ENCODE measurements at regions not wholly inside any gene's neighbourhood (a gene's known extent, or its start where the extent isn't known, plus 50 kb on each side); places are given as distances from the start of the nearest gene placed in this dataset.

DNA sequence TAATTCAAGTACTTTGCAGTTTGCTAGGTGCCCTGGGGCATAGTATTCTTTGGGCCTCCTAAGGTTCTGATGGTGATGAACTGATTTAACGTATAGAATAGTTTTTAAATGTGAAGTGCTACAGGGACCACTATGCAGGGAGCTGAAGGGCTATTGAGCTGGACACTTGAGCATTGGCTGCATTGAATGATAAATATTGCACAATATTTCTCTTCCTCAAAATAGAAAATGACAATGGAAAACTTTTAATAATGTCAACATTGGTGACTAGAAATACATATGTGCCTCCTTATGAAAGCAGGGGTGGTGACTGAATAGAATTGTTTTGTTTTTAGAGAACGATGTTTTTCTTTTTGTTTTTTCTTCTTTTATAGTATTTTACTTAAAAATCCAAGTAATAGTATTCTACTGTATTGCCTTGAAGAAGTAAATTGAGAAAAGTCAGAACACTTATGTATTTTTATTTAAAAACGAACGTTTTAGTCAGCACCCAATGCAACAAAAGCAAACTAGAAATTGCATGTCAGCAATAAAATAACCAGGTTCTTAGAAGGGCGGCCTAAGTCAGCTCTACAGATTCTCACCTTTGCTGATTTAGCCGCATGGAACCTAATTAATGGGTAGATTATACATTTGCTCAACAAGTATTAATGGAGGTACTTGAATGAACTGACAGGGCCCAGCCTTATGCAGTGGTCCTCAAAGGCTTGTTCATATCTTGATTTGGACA, 244.0 kb upstream of the KLF6 start:
- DNase-seq = no peak

DNA sequence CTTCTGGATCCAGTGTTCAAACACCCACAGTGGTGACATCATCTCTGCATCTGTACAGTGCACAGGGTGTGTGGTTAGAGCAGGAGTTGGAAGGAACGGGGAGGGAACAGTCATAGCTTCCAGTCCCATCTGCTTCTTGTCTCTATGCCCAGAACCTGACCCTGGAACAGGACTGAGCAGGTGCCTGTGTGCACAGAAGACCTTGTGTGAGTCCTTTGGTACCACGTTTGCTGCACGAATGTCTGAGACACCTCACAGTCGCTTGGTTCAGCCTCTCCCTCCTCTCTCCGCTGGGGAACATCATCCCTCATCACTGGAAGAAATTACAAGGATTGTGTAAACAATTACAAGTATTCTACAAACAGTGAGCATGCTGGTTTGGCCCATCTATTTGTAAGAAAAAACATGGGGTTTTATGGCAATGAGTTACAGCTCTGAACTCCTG, 243.0 kb upstream of the KLF6 start:
- DNase-seq = no peak

DNA sequence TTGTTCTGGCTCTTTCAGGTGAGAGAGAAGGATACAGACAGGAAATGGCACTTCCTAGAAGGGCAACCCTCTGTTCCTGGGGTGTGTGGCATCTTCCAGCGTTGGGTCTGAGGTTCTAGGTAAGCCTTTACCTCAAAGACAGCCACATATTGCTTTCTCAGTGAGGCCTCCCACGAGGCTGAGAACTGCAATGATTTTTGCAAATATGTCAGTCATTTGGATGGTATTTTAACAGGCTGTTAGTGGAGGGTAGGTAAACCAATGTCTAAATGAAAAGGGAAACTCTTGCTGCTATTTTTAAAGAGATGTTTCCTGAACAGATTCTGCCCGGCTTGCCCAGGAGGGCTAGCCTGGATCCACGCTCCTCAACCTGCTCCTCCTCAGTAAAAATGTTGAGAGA, 240.3 kb upstream of the KLF6 start:
- DNase-seq = no peak

DNA sequence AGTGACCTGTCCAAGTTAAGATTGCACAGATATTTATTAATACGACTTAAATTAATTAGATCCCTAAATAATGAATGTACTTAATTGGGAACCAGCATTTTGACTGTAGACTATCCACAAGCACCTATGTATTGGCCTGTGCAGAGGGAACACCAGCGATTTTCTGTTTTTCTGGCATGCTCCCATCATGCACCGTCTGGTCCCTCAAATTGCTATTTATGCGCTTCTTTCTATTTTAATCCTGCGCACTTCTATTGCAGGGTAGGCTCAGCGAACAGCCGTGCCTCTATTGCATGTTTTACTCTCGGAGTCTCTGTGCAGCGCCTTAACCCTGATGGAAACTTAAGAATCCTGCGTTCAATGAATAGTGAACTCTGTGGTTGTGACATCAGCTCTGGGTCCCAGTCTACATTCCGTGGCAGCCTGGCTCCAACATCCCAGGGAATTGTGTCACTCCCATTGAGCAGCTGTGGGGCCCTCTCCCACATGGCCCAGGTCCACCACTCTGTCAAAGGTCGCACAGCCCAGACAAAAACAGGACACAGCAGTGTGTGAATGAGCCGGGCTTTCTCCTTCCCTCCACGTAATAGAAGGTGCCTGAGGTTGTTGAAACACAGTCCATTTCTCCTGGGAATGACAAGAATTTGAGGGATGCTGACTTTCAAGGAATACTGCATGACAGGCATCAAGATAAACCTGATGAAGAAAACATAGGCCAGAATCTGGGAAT, 239.7 kb upstream of the KLF6 start:
- DNase-seq = no peak

DNA sequence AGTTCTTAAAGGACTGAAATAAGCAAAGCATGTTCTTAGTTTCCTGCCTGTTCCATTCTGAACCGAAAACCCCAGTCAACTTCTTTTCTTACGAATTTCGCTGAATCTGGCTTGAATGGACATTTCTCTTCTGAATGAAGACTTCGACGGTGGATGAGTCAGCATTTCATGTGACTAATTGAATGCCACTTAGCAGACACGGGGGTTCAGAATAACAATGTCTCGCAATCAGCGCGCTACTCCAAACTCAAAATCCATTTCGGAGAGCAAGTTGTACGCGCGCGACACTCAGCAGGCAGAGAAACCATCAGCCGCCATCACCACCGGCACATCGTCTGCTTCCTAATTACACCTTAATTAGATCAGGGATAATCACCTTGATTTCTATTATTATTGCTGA, 239.0 kb upstream of the KLF6 start:
- no peak for DNase-seq

DNA sequence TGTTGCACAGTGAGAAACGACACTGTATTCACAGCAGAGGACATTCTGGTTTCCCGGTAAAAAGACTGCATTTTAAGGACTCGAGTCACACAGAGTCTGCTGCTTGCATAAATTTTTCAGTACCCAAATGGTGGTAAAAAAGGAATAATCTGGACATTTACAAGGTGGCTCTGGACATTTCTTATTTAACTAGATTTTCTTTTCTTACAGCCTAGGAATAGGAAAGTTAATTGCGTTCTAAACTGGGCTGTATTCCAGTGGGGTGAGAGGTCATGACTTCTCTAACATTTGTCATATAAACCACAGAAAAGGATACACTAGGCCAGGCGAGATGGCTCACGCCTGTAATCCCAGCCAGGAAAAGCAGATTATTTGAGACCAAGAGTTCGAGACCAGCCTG, 237.5 kb upstream of the KLF6 start:
- DNase-seq = no peak

DNA sequence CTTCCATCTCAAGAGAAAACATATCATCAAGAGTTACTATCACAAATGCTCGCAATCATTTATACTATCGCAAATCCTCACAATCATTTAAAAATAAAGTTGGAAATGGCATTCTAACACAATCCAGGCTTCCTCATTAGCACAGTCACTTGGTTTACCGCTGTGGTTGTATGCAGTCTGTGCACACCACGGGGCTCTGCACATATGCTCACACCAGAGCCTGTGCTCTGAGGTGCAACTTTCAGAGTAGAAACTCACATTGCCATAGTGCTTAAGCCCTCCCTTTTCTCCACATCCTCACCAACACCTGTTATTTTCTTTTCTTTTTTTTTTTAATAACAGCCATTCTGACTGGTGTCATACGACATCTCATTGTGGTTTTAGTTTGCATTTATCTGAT, 235.6 kb upstream of the KLF6 start:
- no peak for DNase-seq

DNA sequence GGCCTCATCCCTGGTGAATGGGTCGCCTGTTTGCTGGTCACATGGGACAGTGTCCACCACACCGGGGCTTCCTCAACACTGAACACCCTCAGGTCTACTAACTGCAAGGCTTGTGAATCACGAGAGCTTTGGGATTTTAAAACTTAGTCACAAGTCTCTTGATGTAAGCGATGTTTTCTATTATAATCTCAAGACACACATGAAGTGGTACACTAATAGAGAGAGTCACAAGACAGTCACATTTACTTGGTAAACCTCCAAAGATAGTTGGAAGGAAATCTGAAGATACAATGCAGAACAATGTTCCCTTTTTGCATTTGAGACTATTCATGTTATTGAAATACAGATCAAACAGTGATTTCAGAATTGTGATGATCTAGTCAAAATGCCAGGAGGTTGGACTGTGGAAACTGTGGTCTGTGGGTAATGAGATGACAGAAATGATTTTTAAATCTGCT, 233.1 kb upstream of the KLF6 start:
- DNase-seq = no peak

DNA sequence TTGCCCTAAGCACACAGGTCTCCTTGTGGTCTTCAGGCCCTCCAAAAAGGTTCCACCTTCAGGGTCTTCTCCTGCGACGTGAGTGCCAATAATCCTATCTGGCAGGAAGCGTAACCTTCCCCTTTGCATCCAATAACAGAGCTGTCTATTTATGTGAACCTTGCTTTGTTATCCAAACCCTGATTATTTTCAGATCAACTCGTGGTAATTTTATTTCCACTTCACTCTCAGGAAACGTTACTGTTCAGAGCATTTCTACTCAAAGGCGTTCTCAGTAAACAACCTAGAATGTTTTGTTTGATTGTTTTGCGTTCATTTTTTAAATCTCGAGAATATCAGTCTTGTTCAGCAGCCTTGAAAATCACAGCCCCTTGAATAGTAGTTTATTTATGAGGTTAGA, 232.3 kb upstream of the KLF6 start:
- DNase-seq = no peak

DNA sequence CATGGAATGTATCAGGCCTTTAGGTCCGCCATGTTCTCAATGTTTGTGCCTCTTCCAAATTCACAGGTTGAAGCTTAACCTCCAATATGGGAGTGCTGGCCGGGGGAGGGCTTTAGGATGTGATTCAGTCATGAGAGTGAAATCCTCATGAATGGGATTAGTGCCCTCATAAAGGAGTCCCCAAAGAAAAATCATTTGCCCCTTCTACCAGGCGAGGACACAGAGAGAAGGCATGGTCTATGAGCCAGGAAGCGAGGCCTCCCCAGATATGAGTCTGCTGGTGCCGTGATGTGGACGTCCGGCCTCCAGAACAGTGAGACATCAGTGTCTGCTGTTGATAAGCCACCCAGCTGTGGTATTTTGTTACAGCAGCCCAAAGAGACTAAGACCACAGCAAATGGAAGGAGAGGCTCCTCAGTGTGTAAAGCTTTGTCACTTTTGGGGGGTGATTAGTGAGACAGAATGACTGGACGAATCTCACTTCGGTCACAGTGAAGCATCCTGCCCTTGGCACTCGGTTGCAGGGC, 231.3 kb upstream of the KLF6 start:
- DNase-seq = no peak

DNA sequence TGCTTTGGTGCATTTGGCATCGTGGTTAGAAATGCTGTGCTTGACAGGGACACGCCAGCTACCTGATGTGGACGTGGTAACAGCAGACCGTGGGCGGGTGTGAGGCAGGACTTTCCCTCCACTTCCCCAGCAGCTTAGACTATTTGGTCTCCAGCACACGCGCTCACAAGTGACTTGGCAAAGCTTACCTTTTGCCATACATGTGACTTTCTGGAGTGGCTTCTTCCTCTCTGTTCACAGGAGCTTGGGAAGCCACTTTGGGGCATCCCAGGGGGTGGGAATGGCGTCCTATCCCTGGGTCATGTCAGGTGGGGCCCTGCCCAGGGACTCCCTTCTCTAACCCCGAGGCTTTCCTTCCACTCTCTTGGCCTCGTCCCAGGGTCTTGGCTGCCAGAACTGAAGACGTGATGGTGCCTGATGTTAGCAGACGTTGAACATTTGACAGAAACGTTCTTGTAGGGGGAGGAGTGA, 228.7 kb upstream of the KLF6 start:
- DNase-seq = no peak

DNA sequence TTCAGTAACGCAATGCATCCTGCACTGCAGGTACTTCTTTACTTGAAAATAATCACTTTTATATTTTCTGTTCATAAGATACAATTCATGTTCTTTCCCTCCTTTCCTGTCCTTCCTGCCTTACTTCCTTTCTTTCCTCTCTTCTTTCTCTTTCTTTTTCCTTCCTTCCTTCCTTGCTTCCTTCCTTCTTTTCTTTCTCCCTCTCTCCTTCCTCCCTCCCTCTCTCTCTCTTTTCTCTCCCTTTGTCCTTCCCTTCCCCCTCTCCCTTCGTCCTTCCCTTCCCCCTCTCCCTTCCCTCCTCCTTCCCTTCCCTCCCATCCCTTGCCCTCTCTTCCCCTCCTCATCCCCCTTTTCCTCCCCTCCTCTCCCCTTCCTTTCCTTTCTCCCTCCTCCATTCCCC, 227.8 kb upstream of the KLF6 start:
- no peak for DNase-seq

DNA sequence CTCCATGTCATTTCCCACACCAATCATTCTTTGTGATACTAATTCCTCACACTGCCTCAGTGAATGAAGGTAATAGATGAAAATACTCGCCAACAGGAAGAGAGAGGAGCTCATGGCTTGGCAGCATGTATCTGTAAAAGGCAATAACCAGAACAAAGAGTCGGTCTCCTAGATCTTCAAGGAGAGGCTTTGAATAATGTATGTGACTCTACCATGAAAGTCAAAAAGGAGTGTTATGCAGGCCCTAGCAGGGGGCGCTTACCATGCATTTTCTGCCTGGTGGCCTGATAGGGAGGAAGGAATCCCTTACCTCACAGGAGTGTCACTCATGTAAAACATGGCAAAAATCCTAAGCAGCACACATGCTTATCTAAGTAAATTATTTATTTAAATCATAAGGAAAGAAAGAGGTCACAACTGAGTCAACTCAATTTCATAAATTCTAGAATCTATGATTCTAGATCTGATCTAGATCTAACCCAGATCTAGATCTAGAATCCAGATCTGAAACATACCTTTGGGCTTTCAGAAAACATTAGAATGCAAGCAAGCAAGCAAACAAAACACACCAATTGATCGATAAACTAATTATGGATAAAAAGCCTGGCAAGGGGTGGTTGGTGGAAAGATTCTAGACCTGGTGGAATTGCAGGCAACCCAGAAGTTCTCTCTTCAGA, 226.3 kb upstream of the KLF6 start:
- DNase-seq = no peak

DNA sequence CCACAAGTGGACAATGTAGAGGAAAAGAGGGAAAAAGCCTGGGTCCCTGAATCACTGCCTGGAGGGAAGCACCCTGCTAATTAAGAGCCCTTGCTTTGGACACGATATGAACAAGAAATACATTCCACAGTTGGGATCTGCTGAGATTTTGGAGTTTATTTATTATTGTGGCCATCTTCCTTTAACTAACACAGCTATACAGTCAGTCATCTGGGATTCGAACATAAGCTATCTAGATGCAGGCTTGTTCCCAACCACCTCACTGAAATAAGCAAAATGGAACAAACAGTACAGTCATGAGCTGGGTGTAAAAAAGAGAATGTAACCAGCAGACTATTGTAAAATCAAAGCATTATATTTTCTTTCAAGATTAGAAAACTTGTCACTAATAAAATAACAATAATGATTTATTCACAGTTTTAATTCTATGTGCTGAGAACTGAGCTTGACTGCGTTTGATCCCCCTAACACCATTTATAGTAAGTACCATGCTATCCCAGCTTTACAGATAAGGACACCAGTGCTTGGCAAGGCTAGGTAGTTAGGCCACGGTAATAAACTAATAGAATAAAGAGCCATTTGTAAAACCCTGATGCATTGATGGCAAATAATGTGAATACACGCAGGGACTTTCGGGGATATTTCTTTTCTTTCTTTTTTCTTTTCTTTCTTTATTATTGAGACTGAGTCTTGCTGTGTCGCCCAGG, 223.8 kb upstream of the KLF6 start:
- DNase-seq = no peak

DNA sequence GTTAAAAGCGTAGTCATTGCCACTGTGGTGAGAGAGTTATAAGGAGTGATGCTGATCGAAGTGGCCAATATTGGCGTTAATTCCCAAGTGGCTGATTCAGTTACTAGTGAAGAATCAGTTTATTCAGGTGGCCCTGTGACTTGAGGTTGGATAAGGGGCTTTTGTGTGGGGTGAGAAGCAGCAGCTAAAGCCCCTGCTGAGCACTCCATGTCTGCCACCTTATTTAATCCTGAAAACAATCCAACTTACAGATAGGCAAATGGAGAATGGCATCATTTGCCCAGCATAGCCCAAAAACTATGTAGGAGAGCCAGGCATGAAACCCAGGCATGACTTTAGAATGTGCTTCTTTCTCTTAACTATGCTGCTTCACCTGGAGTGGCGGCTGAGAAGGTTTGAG, 222.8 kb upstream of the KLF6 start:
- DNase-seq = no peak

DNA sequence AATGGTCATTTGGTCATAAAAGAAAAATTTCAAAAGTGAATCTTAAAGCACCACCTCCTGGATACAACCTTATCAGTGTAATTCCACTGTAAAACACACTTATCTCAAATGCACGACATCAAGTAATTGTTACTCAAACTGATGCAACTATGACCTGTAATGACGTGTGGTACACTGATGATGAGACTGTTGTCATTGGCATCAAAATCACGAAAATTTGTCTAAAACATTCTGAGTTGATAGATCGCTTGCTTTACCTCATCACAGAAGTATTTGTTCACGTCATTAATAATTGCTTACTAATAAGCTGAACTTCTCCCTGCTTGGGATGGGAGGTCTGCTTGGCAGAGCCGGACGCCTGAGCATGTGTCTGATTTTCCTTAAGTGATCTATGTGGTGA, 221.8 kb upstream of the KLF6 start:
- DNase-seq = no peak

DNA sequence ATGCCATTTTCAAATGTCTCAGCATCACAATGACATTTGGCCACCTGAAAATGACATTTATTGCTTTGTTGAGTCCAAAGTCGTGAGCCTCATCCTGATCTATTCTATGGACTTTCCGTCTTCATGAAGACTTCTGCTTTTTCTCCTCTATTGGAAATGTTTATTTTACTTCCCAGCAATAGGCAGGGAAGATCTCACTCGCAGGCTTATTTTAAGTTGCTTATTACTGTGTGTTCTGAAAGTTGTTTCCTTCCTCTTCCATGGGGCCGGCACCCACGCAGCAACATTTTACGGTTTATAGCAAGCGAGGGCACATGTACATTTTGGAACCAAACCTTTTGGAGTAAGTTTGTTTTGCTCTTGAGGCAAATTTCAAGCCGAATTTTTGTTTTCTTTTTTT, 221.0 kb upstream of the KLF6 start:
- no peak for DNase-seq

DNA sequence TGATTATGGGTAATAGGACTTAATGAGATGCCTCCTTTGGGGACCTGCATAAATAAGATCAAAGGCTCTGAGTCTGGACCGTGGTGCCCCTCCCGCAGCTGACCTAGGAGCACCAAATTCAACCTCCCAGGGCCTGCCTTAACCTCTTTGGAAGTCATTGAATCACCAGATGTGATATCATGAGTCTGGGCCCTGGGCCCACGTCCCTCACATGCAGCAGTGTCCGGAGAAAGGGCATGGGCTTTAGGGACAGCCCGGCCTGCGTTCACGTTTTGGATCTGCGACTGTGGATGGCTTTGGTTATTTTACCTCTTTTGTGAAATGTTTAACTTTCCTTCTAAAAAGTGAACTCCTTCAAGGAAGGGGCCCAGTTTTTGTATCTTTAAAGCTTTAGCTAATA, 220.0 kb upstream of the KLF6 start:
- DNase-seq = no peak

DNA sequence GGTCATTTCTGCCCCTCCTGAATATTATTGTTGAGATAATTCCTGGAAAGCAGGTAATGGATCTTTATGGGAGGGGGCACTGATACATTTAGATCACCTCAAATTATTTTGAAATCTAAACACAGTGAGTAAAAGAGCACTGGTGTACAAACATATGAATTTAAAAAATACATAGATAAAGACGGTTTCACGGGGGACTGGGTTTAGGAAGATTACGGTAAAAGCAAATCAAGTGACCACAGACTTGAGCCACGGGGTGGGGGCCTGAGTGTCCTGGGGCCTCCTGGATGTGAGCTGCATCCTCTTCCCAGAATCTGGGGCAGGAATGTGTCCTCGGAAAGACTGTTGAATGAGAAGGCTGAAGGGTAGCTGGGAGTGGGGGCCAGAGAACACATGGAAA, 219.1 kb upstream of the KLF6 start:
- DNase-seq = no peak

DNA sequence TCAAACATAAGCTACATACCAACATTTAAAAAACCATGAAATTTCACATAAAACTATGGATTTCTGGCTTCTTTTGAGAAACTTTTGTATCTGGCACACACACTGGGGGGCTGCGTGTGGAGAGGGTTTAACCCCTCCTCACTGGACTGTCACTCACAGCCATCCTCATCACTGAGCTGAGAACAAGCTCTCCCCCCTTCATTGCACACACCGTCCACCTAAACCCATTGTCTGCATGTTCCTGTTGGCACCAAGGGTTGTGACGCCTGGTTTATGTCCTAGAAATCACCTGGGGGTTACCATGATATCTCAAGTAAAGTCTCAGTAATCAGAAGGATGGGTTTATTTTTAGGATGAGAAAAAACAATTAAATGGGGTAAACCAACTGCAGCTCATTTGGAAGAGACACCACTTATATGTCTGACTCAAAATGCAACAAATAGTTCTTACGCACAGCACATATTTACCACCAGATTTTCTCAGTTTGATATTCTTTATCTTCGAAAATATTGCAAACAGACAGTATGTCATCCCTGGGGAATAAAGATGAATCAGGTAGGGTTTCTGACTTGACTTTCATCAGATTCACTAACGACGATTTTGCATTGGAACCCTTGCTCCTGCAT, 218.5 kb upstream of the KLF6 start:
- no peak for DNase-seq

DNA sequence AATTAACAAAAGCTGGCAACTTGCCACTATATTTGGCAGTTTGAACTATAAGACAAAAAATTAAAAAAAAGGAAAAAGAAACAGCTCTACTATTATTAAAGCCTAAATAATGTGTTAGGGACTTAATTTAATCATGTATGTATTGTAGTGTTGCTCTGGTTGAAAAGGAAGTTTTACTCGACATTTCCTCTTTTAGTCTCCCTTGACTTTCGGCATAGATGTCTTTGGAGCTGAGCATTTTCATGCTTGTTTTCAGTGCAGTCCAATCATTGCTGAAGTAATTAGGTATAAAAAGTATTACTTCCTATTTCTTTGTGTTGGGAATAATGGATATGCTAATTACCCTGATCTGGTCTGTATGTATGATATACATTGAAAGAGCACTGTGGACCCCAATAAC, 216.8 kb upstream of the KLF6 start:
- DNase-seq = no peak

DNA sequence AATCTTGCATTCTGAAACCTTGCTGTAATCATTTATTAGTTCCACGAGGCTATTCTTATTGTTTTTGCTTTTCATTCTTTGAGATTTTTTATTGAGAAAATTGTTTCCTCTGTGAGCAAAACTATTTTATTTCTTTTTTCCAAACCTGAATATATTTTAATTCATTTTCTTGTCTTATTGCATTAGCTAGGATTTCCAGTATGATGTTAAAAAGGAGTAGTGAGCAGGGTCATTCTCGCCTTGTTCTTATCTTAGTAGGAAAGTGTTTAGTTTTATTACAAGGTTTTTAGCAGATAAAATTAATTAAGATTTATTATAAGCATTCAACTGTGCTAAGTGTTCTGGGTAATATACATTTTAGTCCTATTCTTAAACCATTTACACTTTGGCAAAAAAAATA, 214.6 kb upstream of the KLF6 start:
- DNase-seq = no peak

DNA sequence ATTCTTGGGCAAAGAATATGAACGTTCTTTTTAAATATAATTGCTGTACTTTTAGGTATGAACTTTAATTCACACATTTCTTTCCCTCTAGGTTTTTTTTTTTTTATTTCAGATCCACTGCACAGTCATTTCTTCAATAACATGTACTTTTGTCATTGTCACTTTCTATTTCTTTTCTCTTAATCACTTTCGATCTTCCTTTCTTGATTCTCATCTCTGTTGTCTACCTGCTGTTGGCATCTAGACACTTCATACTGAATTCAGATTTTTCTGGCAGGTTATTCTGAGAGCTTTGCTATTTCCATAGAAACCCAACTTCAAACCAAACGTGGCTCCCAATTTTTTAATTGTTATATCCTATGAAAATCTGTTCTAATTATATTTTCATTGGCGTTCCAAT, 211.7 kb upstream of the KLF6 start:
- no peak for DNase-seq

Measured in NCI-H2171 (cell line).